Body of pancreas (tissue), 4 donors: ENCODE measurements at regions not wholly inside any gene's neighbourhood (a gene's known extent, or its start where the extent isn't known, plus 50 kb on each side); places are given as distances from the start of the nearest gene placed in this dataset.
A peak's percentile ranks its signal among the peaks of the same experiment; 100 is the strongest.

Source experiments
- ATAC-seq: fragments of 150-250 bp; one replicate; pipeline ENCODE4 v1.9.1; 2016
- DNase-seq, 4 donors: peaks; one replicate each; pipeline ENCODE4 v3.0.0-alpha.2; 2019
- H3K27ac ChIP-seq, 4 donors: fragments of 200-600 bp; sonication (generic); 1 replicate in 3 of 4; 2 replicates in 1 of 4; pipeline versions ENCODE4 v1.5.1 to v1.6.1; 2016 to 2019; ENCODE audit warnings: mild to moderate bottlenecking in 1 of 4, mixed read lengths in 1 of 4, moderate library complexity in 1 of 4
- H3K27me3 ChIP-seq, 2 donors: fragments of 200-600 bp; sonication (generic); one replicate each; pipeline ENCODE4 v1.6.0; 2016; ENCODE audit warnings: mild to moderate bottlenecking in 1 of 2
- H3K36me3 ChIP-seq, 2 donors: fragments of 200-600 bp; sonication (generic); replicated peaks in 1 of 2; 2 replicates each; pipeline ENCODE4 v1.5.1; 2016; ENCODE audit warnings: low read depth in 2 of 2; ENCODE audit not compliant: insufficient read depth in 1 of 2
- H3K4me1 ChIP-seq: fragments of 200-600 bp; sonication (generic); one replicate; pipeline ENCODE4 v1.6.0; 2016
- H3K4me3 ChIP-seq, 2 donors: fragments of 200-600 bp; sonication (generic); 1 replicate in 1 of 2; 2 replicates in 1 of 2; pipeline ENCODE4 v1.5.1; 2016 to 2019
- H3K9me3 ChIP-seq, 3 donors: fragments of 200-600 bp; sonication (generic); 1 replicate in 2 of 3; 2 replicates in 1 of 3; pipeline ENCODE4 v1.5.1; 2016
- CTCF ChIP-seq, 7 experiments: fragments of 450-650 bp in 4 of 7; fragments of 200-600 bp in 3 of 7; sonication (generic) in 3 of 7; IDR thresholded peaks; one replicate each; pipeline ENCODE4 v1.5.1; 2016 to 2019; ENCODE audit warnings: antibody characterized with exemption in 7 of 7
- POLR2A ChIP-seq, 3 donors: fragments of 450-650 bp; IDR thresholded peaks; one replicate each; pipeline ENCODE4 v1.6.1; 2016; ENCODE audit warnings: antibody characterized with exemption in 3 of 3, mild to moderate bottlenecking in 2 of 3
- WGBS, 2 donors: methylation state at CpG; one replicate each; pipeline ENCODE4 v1.1.5; 2017; 5-methylcytosine and 5-hydroxymethylcytosine counted together
- intact Hi-C: fragments of 100-400 bp; cut with DNase I; formaldehyde crosslinking; loops from one replicate; pipeline ENCODE4 v1.15.1; 2023

GRCh38 chrX:13469963-13470684 lies 99.3 kb upstream of the EGFL6 start:
- no peaks in the 10 kb centered on the region for H3K4me1 ChIP-seq
- H3K4me3 ChIP-seq, result no peak overlapping the region
- TF ChIP-seq CTCF (IDR thresholded peaks at IDR 0.05) (no peak), POLR2A (IDR thresholded peaks at IDR 0.05) (no peak)
- H3K36me3 ChIP-seq, result no peaks in the 10 kb centered on the region
- no peak overlapping the region for H3K27ac ChIP-seq
- DNase-seq, result no peak
- no peak for ATAC-seq
- 83 to 85% methylated on average over 4 of the region's 4 CpGs for WGBS, 2 donors
- no peaks in the 10 kb centered on the region for H3K27me3 ChIP-seq
- H3K9me3 ChIP-seq, result no peaks in the 10 kb centered on the region
- intact Hi-C loops, result no loop called here

GRCh38 chrX:13468096-13468495 lies 101.3 kb upstream of the EGFL6 start:
- no peaks in the 10 kb centered on the region for H3K4me1 ChIP-seq
- H3K9me3 ChIP-seq, result no peaks in the 10 kb centered on the region
- H3K27ac ChIP-seq, result no peak overlapping the region
- no peaks in the 10 kb centered on the region for H3K36me3 ChIP-seq
- 93 to 96% methylated on average over 4 of the region's 4 CpGs for WGBS, 2 donors
- DNase-seq, result no peak
- no peak overlapping the region for H3K4me3 ChIP-seq
- TF ChIP-seq CTCF (IDR thresholded peaks at IDR 0.05) (no peak), POLR2A (IDR thresholded peaks at IDR 0.05) (no peak)
- intact Hi-C loops, result no loop called here
- ATAC-seq, result no peak
- no peaks in the 10 kb centered on the region for H3K27me3 ChIP-seq

GRCh38 chrX:13467243-13467642 lies 102.2 kb upstream of the EGFL6 start:
- no peak for DNase-seq
- H3K27me3 ChIP-seq, result no peaks in the 10 kb centered on the region
- no peak for ATAC-seq
- H3K27ac ChIP-seq, result no peak overlapping the region
- H3K4me1 ChIP-seq, result no peaks in the 10 kb centered on the region
- intact Hi-C loops, result no loop called here
- H3K9me3 ChIP-seq, result no peaks in the 10 kb centered on the region
- TF ChIP-seq CTCF (IDR thresholded peaks at IDR 0.05), result no peak
- TF ChIP-seq POLR2A (IDR thresholded peaks at IDR 0.05), result no peak
- H3K4me3 ChIP-seq, result no peak overlapping the region
- H3K36me3 ChIP-seq, result no peaks in the 10 kb centered on the region
- 80 to 100% methylated on average over 1 of the region's 1 CpG for WGBS, 2 donors

GRCh38 chrX:13464599-13465275 lies 104.7 kb upstream of the EGFL6 start:
- H3K9me3 ChIP-seq, result no peaks in the 10 kb centered on the region
- H3K4me1 ChIP-seq, result no peaks in the 10 kb centered on the region
- no peak for ATAC-seq
- 88 to 100% methylated on average over 1 of the region's 1 CpG for WGBS, 2 donors
- DNase-seq, result no peak
- H3K27ac ChIP-seq, result no peak overlapping the region
- no peak for TF ChIP-seq POLR2A (IDR thresholded peaks at IDR 0.05)
- TF ChIP-seq CTCF (IDR thresholded peaks at IDR 0.05), result no peak
- intact Hi-C loops, result no loop called here
- no peaks in the 10 kb centered on the region for H3K27me3 ChIP-seq
- no peak overlapping the region for H3K4me3 ChIP-seq
- H3K36me3 ChIP-seq, result no peaks in the 10 kb centered on the region

GRCh38 chrX:13463608-13464007 lies 105.8 kb upstream of the EGFL6 start:
- Histone ChIP-seq H3K9me3 (no peaks in the 10 kb centered on the region), H3K36me3 (no peaks in the 10 kb centered on the region), H3K27me3 (no peaks in the 10 kb centered on the region), H3K27ac (no peak overlapping the region), H3K4me3 (no peak overlapping the region), H3K4me1 (no peaks in the 10 kb centered on the region)
- intact Hi-C loops, result no loop called here
- whole genome bisulfite sequencing, 2 donors, result 47% methylated on average over 2 to 3 of the region's 3 CpGs
- DNase-seq, result peak in 1 of 4 donors; percentile 10
- ATAC-seq, result no peak
- no peak for TF ChIP-seq CTCF (IDR thresholded peaks at IDR 0.05)
